ENCODE measurements at regions not wholly inside any gene's neighbourhood (a gene's known extent, or its start where the extent isn't known, plus 50 kb on each side); places are given as distances from the start of the nearest gene placed in this dataset.

- no peaks in the 10 kb centered on the region for H3K27me3 ChIP-seq (ENCODE audit: control insufficient read depth, insufficient read depth, low read length)
- no peaks in the 10 kb centered on the region for H3K36me3 ChIP-seq (ENCODE audit: control insufficient read depth, insufficient read depth, low read length)
- no peak overlapping the region for H3K4me3 ChIP-seq (ENCODE audit: low read length)
- no peak overlapping the region for H3K27ac ChIP-seq (ENCODE audit: low read length)
- no peak for DNase-seq
- no peaks in the 10 kb centered on the region for H3K9me3 ChIP-seq (replicated peaks; ENCODE audit: control insufficient read depth, low read depth, low read length)
- WGBS (ENCODE audit: insufficient coverage): no CpG with 5 or more reads among the region's 1 CpG
- H3K4me1 ChIP-seq (ENCODE audit: control insufficient read depth, insufficient read depth, low read length): no peaks in the 10 kb centered on the region
Measured at GRCh38 chr2:142220239-142220638, 89.4 kb upstream of the LRP1B start.

- H3K4me1 ChIP-seq (ENCODE audit: control insufficient read depth, insufficient read depth, low read length): no peaks in the 10 kb centered on the region
- DNase-seq: no peak
- no CpG with 5 or more reads among the region's 3 CpGs for WGBS (ENCODE audit: insufficient coverage)
- no peaks in the 10 kb centered on the region for H3K27me3 ChIP-seq (ENCODE audit: control insufficient read depth, insufficient read depth, low read length)
- H3K36me3 ChIP-seq (ENCODE audit: control insufficient read depth, insufficient read depth, low read length): no peaks in the 10 kb centered on the region
- no peaks in the 10 kb centered on the region for H3K9me3 ChIP-seq (replicated peaks; ENCODE audit: control insufficient read depth, low read depth, low read length)
- no peak overlapping the region for H3K27ac ChIP-seq (ENCODE audit: low read length)
- no peak overlapping the region for H3K4me3 ChIP-seq (ENCODE audit: low read length)
Measured at GRCh38 chr2:142218471-142218870, 87.7 kb upstream of the LRP1B start.

- H3K4me3 ChIP-seq (ENCODE audit: low read length): no peak overlapping the region
- H3K4me1 ChIP-seq (ENCODE audit: control insufficient read depth, insufficient read depth, low read length): no peaks in the 10 kb centered on the region
- H3K36me3 ChIP-seq (ENCODE audit: control insufficient read depth, insufficient read depth, low read length): no peaks in the 10 kb centered on the region
- no peak overlapping the region for H3K27ac ChIP-seq (ENCODE audit: low read length)
- no peak for DNase-seq
- H3K9me3 ChIP-seq (replicated peaks; ENCODE audit: control insufficient read depth, low read depth, low read length): no peaks in the 10 kb centered on the region
- H3K27me3 ChIP-seq (ENCODE audit: control insufficient read depth, insufficient read depth, low read length): no peaks in the 10 kb centered on the region
Measured at GRCh38 chr2:142217804-142218203, 87.0 kb upstream of the LRP1B start.

- WGBS (ENCODE audit: insufficient coverage): 82% methylated on average over 1 of the region's 1 CpG
- H3K4me3 ChIP-seq (ENCODE audit: low read length): no peak overlapping the region
Measured at GRCh38 chr2:142200062-142200461, 69.2 kb upstream of the LRP1B start.

GRCh38 chr2:142199073-142199472 lies 68.3 kb upstream of the LRP1B start:
- Histone ChIP-seq H3K36me3 (ENCODE audit: control insufficient read depth, insufficient read depth, low read length) (no peaks in the 10 kb centered on the region), H3K4me1 (ENCODE audit: control insufficient read depth, insufficient read depth, low read length) (no peaks in the 10 kb centered on the region), H3K27ac (ENCODE audit: low read length) (no peak overlapping the region), H3K27me3 (ENCODE audit: control insufficient read depth, insufficient read depth, low read length) (no peaks in the 10 kb centered on the region), H3K9me3 (replicated peaks; ENCODE audit: control insufficient read depth, low read depth, low read length) (no peaks in the 10 kb centered on the region), H3K4me3 (ENCODE audit: low read length) (no peak overlapping the region)
- no peak for DNase-seq
- no CpG with 5 or more reads among the region's 2 CpGs for WGBS (ENCODE audit: insufficient coverage)

More at GRCh38 chr2:142200062-142200461, 69.2 kb upstream of the LRP1B start:
- Histone ChIP-seq H3K36me3 (ENCODE audit: control insufficient read depth, insufficient read depth, low read length) (no peaks in the 10 kb centered on the region), H3K27ac (ENCODE audit: low read length) (no peak overlapping the region), H3K4me1 (ENCODE audit: control insufficient read depth, insufficient read depth, low read length) (no peaks in the 10 kb centered on the region), H3K27me3 (ENCODE audit: control insufficient read depth, insufficient read depth, low read length) (no peaks in the 10 kb centered on the region), H3K9me3 (replicated peaks; ENCODE audit: control insufficient read depth, low read depth, low read length) (no peaks in the 10 kb centered on the region)
- no peak for DNase-seq

- Histone ChIP-seq H3K4me1 (ENCODE audit: control insufficient read depth, insufficient read depth, low read length) (no peaks in the 10 kb centered on the region), H3K27me3 (ENCODE audit: control insufficient read depth, insufficient read depth, low read length) (no peaks in the 10 kb centered on the region)
- 11% methylated on average over 1 of the region's 1 CpG for WGBS (ENCODE audit: insufficient coverage)
Measured at GRCh38 chr2:142190805-142191204, 60.0 kb upstream of the LRP1B start.

GRCh38 chr2:142189501-142189900 lies 58.7 kb upstream of the LRP1B start:
- H3K9me3 ChIP-seq (replicated peaks; ENCODE audit: control insufficient read depth, low read depth, low read length): no peaks in the 10 kb centered on the region
- DNase-seq: no peak
- H3K36me3 ChIP-seq (ENCODE audit: control insufficient read depth, insufficient read depth, low read length): no peaks in the 10 kb centered on the region
- no peaks in the 10 kb centered on the region for H3K27me3 ChIP-seq (ENCODE audit: control insufficient read depth, insufficient read depth, low read length)
- WGBS (ENCODE audit: insufficient coverage): no CpG with 5 or more reads among the region's 1 CpG
- H3K4me3 ChIP-seq (ENCODE audit: low read length): no peak overlapping the region
- no peak overlapping the region for H3K27ac ChIP-seq (ENCODE audit: low read length)
- no peaks in the 10 kb centered on the region for H3K4me1 ChIP-seq (ENCODE audit: control insufficient read depth, insufficient read depth, low read length)

More at GRCh38 chr2:142190805-142191204, 60.0 kb upstream of the LRP1B start:
- no peaks in the 10 kb centered on the region for H3K36me3 ChIP-seq (ENCODE audit: control insufficient read depth, insufficient read depth, low read length)
- H3K9me3 ChIP-seq (replicated peaks; ENCODE audit: control insufficient read depth, low read depth, low read length): no peaks in the 10 kb centered on the region
- no peak overlapping the region for H3K4me3 ChIP-seq (ENCODE audit: low read length)
- H3K27ac ChIP-seq (ENCODE audit: low read length): no peak overlapping the region
- DNase-seq: no peak

- H3K27me3 ChIP-seq (ENCODE audit: control insufficient read depth, insufficient read depth, low read length): no peaks in the 10 kb centered on the region
- no peak for DNase-seq
- H3K4me3 ChIP-seq (ENCODE audit: low read length): no peak overlapping the region
- H3K27ac ChIP-seq (ENCODE audit: low read length): no peak overlapping the region
- WGBS (ENCODE audit: insufficient coverage): 89% methylated on average over 1 of the region's 1 CpG
- no peaks in the 10 kb centered on the region for H3K9me3 ChIP-seq (replicated peaks; ENCODE audit: control insufficient read depth, low read depth, low read length)
- no peaks in the 10 kb centered on the region for H3K4me1 ChIP-seq (ENCODE audit: control insufficient read depth, insufficient read depth, low read length)
- no peaks in the 10 kb centered on the region for H3K36me3 ChIP-seq (ENCODE audit: control insufficient read depth, insufficient read depth, low read length)
Measured at GRCh38 chr2:142188562-142188961, 57.7 kb upstream of the LRP1B start.

- DNase-seq: no peak
- Histone ChIP-seq H3K27me3 (ENCODE audit: control insufficient read depth, insufficient read depth, low read length) (no peaks in the 10 kb centered on the region), H3K4me3 (ENCODE audit: low read length) (no peak overlapping the region), H3K36me3 (ENCODE audit: control insufficient read depth, insufficient read depth, low read length) (no peaks in the 10 kb centered on the region), H3K4me1 (ENCODE audit: control insufficient read depth, insufficient read depth, low read length) (no peaks in the 10 kb centered on the region), H3K27ac (ENCODE audit: low read length) (no peak overlapping the region), H3K9me3 (replicated peaks; ENCODE audit: control insufficient read depth, low read depth, low read length) (no peaks in the 10 kb centered on the region)
- WGBS (ENCODE audit: insufficient coverage): 52% methylated on average over 10 of the region's 22 CpGs
Measured at GRCh38 chr2:142180820-142181533, 50.2 kb upstream of the LRP1B start.
